NB4 (cell line): ENCODE measurements at regions not wholly inside any gene's neighbourhood (a gene's known extent, or its start where the extent isn't known, plus 50 kb on each side); places are given as distances from the start of the nearest gene placed in this dataset.

Experiments
- POLR2A ChIP-seq: IDR thresholded peaks from 2 replicates; pipeline ENCODE4 v1.6.1; 2011; ENCODE audit warnings: mild to moderate bottlenecking; ENCODE audit not compliant: insufficient read length; ENCODE audit errors: extremely low read depth
- TF ChIP-seq, protein P1 (sequence below): IDR thresholded peaks from one replicate; pipeline ENCODE4 v1.5.1; 2012; ENCODE audit warnings: low read depth, low read length

DNA sequence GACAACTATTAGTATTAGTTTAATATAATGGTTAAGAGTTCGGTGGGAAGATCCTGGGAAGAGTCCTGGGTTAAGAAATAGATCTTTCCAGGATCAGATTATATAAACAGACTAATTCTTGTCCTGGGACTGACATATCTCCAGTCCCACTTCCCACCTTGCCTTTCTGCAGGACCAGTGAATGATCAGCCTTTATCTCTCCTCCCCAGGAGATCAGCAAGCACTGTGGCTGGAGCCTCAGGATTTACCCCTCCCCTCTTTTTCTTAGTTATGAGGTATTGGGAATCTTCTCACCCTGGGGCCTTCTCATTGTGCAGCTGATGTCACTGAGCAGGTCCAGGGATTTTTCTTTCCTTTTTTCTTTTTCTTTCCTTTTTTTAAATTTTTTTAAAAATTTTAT is 135.7 kb upstream of the UMPS start:
- TF ChIP-seq, protein P1, sequence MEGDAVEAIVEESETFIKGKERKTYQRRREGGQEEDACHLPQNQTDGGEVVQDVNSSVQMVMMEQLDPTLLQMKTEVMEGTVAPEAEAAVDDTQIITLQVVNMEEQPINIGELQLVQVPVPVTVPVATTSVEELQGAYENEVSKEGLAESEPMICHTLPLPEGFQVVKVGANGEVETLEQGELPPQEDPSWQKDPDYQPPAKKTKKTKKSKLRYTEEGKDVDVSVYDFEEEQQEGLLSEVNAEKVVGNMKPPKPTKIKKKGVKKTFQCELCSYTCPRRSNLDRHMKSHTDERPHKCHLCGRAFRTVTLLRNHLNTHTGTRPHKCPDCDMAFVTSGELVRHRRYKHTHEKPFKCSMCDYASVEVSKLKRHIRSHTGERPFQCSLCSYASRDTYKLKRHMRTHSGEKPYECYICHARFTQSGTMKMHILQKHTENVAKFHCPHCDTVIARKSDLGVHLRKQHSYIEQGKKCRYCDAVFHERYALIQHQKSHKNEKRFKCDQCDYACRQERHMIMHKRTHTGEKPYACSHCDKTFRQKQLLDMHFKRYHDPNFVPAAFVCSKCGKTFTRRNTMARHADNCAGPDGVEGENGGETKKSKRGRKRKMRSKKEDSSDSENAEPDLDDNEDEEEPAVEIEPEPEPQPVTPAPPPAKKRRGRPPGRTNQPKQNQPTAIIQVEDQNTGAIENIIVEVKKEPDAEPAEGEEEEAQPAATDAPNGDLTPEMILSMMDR = no peak
- no peak for TF ChIP-seq POLR2A
